HepG2 (cell line): ENCODE measurements at regions not wholly inside any gene's neighbourhood (a gene's known extent, or its start where the extent isn't known, plus 50 kb on each side); places are given as distances from the start of the nearest gene placed in this dataset.

Experiments
- ATAC-seq: fragments of 200-7000 bp; cut with Tn5 transposase; 3 replicates; pipeline ENCODE4 v1.9.1; 2020; ENCODE audit warnings: mild to moderate bottlenecking, moderate library complexity
- BruUV-seq: library from RNA; stranded (reverse); fragments of 400-500 nt; replicated peaks from 2 replicates; lab custom pipeline; 2021; lab: Mats Ljungman, UMichigan
- CTCF ChIA-PET: fragments of 300-600 bp; formaldehyde crosslinking; extraction: SDS; loops from one replicate; lab custom pipeline; 2021; ENCODE audit warnings: low total read pairs, inconsistent platforms, low intra/inter-chr PET ratio; lab: Yijun Ruan, JAX
- POLR2A ChIA-PET: fragments of 350-600 bp; sonication (Branson Sonifier 250); formaldehyde crosslinking; loops from one replicate; lab custom pipeline; 2020; ENCODE audit warnings: antibody characterized with exemption, inconsistent platforms; lab: Yijun Ruan, JAX
- DNase-seq: peaks from one replicate; pipeline ENCODE4 v3.0.0-alpha.2; 2015; ENCODE audit warnings: low spot score
- FAIRE-seq: peaks from 3 replicates; lab custom pipeline; 2011; peaks lifted over from hg19 to GRCh38; lab: Jason Lieb, UNC
- H2AFZ ChIP-seq: one replicate; pipeline ENCODE4 v1.6.1; 2011; ENCODE audit warnings: low read length, inconsistent platforms
- H3K27ac ChIP-seq: fragments of 300-600 bp; 3 replicates; pipeline ENCODE4 v1.8.0; 2011; ENCODE audit warnings: mixed run types, mild to moderate bottlenecking, mixed read lengths, low read length, inconsistent platforms; ENCODE audit not compliant: insufficient read depth; ENCODE audit errors: extremely low read length
- H3K27me3 ChIP-seq, 2 experiments: fragments of 200-600 bp in 1 of 2; 2 replicates in 1 of 2; 3 replicates in 1 of 2; pipeline versions ENCODE4 v1.6.0 to v1.8.0; 2011; ENCODE audit warnings: low read length in 2 of 2, mild to moderate bottlenecking in 2 of 2, moderate library complexity in 2 of 2, inconsistent platforms in 1 of 2; ENCODE audit not compliant: insufficient read depth in 2 of 2, control insufficient read depth in 1 of 2
- H3K36me3 ChIP-seq, 2 experiments: fragments of 200-600 bp in 1 of 2; replicated peaks in 1 of 2; 2 replicates in 1 of 2; 3 replicates in 1 of 2; pipeline versions ENCODE4 v1.5.1 to v1.8.0; 2011; ENCODE audit warnings: low read length in 2 of 2, inconsistent platforms in 1 of 2; ENCODE audit not compliant: insufficient read depth in 2 of 2, control insufficient read depth in 1 of 2
- H3K4me1 ChIP-seq: 2 replicates; pipeline ENCODE4 v1.5.1; 2012; ENCODE audit warnings: low read length, inconsistent platforms; ENCODE audit not compliant: insufficient read depth
- H3K4me2 ChIP-seq: 2 replicates; pipeline ENCODE4 v1.6.0; 2011; ENCODE audit warnings: low read depth, low read length, inconsistent platforms
- H3K4me3 ChIP-seq, 3 experiments: fragments of 200-600 bp in 1 of 3; sonication (generic), shearing (Covaris generic) in 1 of 3; replicated peaks in 1 of 3; 2 replicates each; pipeline ENCODE4 v1.5.1; 2011 to 2016; ENCODE audit warnings: low read length in 3 of 3, inconsistent platforms in 2 of 3, low read depth in 2 of 3, mild to moderate bottlenecking in 2 of 3, control low read depth in 1 of 3, mixed read lengths in 1 of 3; ENCODE audit not compliant: insufficient read depth in 1 of 3
- H3K79me2 ChIP-seq: one replicate; pipeline ENCODE4 v1.6.1; 2011; ENCODE audit warnings: low read length, inconsistent platforms; ENCODE audit not compliant: insufficient read depth
- H3K9ac ChIP-seq: 2 replicates; pipeline ENCODE4 v1.6.0; 2011; ENCODE audit warnings: mild to moderate bottlenecking, low read depth, low read length, inconsistent platforms; ENCODE audit not compliant: insufficient read depth
- H3K9me3 ChIP-seq: 2 replicates; pipeline ENCODE4 v1.5.1; 2012; ENCODE audit warnings: mild to moderate bottlenecking, low read length
- H4K20me1 ChIP-seq: 2 replicates; pipeline ENCODE4 v1.6.0; 2011; ENCODE audit warnings: inconsistent platforms, mild to moderate bottlenecking, low read length, moderate library complexity; ENCODE audit not compliant: insufficient read depth
- CREB1 ChIP-seq, 2 experiments: fragments of 450-650 bp in 1 of 2; IDR thresholded peaks; 2 replicates each; pipeline ENCODE4 v1.6.1; 2016 to 2017; ENCODE audit warnings: control low read depth in 1 of 2, mild to moderate bottlenecking in 1 of 2, missing compliant biosample characterization in 1 of 2, missing genetic modification characterization in 1 of 2
- GZF1 ChIP-seq: sonication (generic); formaldehyde crosslinking; IDR thresholded peaks from 2 replicates; pipeline ENCODE4 v1.5.1; 2020; ENCODE audit warnings: mild to moderate bottlenecking, missing genetic modification reagents
- KDM3A ChIP-seq: IDR thresholded peaks from 2 replicates; pipeline ENCODE4 v1.6.1; 2018; ENCODE audit warnings: low read depth, missing compliant biosample characterization
- MAZ ChIP-seq, 2 experiments: sonication (generic) in 1 of 2; formaldehyde crosslinking in 1 of 2; IDR thresholded peaks; 2 replicates each; pipeline versions ENCODE4 v1.5.0 to v1.6.1; 2012 to 2020; ENCODE audit warnings: low read depth in 2 of 2, mild to moderate bottlenecking in 2 of 2, borderline replicate concordance in 1 of 2, improper control_type of control experiment in 1 of 2, low read length in 1 of 2, missing genetic modification reagents in 1 of 2, moderate library complexity in 1 of 2
- PHF21A ChIP-seq: sonication (generic); formaldehyde crosslinking; IDR thresholded peaks from 2 replicates; pipeline ENCODE4 v1.5.0; 2020; ENCODE audit warnings: mild to moderate bottlenecking, missing genetic modification reagents
- RAD51 ChIP-seq: fragments of 450-650 bp; IDR thresholded peaks from 2 replicates; pipeline ENCODE4 v1.6.1; 2016; ENCODE audit warnings: borderline replicate concordance
- SNRNP70 ChIP-seq: fragments of 200-400 bp; formaldehyde crosslinking; IDR thresholded peaks from 2 replicates; pipeline ENCODE4 v1.6.1; 2017; ENCODE audit warnings: mild to moderate bottlenecking, low read depth, low read length, moderate library complexity
- TCF7 ChIP-seq: sonication (generic); IDR thresholded peaks from 2 replicates; pipeline ENCODE4 v1.6.1; 2016; ENCODE audit warnings: antibody characterized with exemption, low read depth
- ZNF383 ChIP-seq: sonication (generic); formaldehyde crosslinking; IDR thresholded peaks from 2 replicates; pipeline ENCODE4 v1.4.0; 2020; ENCODE audit warnings: missing genetic modification reagents, mild to moderate bottlenecking, borderline replicate concordance
- ZNF451 ChIP-seq: sonication (generic); formaldehyde crosslinking; IDR thresholded peaks from 2 replicates; pipeline ENCODE4 v1.5.0; 2020; ENCODE audit warnings: mild to moderate bottlenecking, missing genetic modification reagents
- ZNF550 ChIP-seq: sonication (generic); formaldehyde crosslinking; IDR thresholded peaks from 2 replicates; pipeline ENCODE4 v1.4.0; 2020; ENCODE audit warnings: mild to moderate bottlenecking, missing genetic modification reagents, borderline replicate concordance
- ZNF589 ChIP-seq: sonication (generic); formaldehyde crosslinking; conservative IDR thresholded peaks from 2 replicates; pipeline ENCODE4 v1.8.0; 2022; ENCODE audit warnings: mild to moderate bottlenecking, moderate library complexity, missing genetic modification reagents
- WGBS: methylation state at CpG from one replicate; pipeline ENCODE4 v1.1.6; 2017; ENCODE audit warnings: low lambda C conversion rate; 5-methylcytosine and 5-hydroxymethylcytosine counted together
- in situ Hi-C: cut with HindIII; loops from 2 replicates; pipeline ENCODE4 v1.10.0; 2017; ENCODE audit warnings: low pct_unique_long_range_greater_than_20kb; ENCODE audit not compliant: extremely low pct_ligation_motif_present
- intact Hi-C: fragments of 100-400 bp; cut with micrococcal nuclease; formaldehyde crosslinking; loops from one replicate; pipeline ENCODE4 v1.10.0; 2022; ENCODE audit not compliant: unreplicated experiment
- TF ChIP-seq, protein P1 (sequence below): sonication (generic); formaldehyde crosslinking; IDR thresholded peaks from 2 replicates; pipeline ENCODE4 v1.8.0; 2022; ENCODE audit warnings: missing genetic modification reagents, low read depth, mild to moderate bottlenecking, borderline replicate concordance
- TF ChIP-seq, protein P2 (sequence below): sonication (generic); formaldehyde crosslinking; IDR thresholded peaks from 2 replicates; pipeline ENCODE4 v1.4.0; 2020; ENCODE audit warnings: missing genetic modification reagents
- TF ChIP-seq, protein P3 (sequence below): sonication (generic); formaldehyde crosslinking; IDR thresholded peaks from 2 replicates; pipeline ENCODE4 v1.9.0; 2021; ENCODE audit warnings: missing genetic modification reagents, borderline replicate concordance

DNA sequence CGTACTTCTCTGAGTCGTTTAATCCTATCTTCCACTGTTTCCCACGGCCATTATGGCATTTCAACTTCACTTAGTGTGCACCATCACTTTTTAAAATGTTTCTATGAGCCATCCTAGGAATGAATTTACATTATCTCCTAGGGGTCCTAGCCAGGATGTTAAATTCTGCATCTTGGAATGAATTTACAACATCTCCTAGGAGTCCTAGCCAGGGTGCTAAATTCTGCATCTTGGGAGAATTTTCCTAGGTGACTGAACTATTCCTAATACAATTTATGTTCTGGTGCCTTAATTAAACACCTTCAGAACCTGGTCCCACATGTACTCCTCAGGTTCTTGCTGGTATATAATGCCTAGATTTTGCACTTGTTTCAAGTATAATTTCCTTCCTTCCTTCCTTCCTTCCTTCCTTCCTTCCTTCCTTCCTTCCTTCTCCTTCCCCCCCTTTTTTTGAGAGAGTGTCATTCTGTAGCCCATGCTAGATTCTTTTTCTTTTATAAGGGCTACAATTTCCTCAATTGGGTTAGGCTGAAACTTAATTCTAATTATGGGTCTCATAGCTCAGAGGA is 72.1 kb downstream of the TBR1 start:
- no TSS peak for BruUV-seq
- POLR2A ChIA-PET: no interaction called here
- DNase-seq (no peak), ATAC-seq (no peak), FAIRE-seq (no peak)
- Histone ChIP-seq H3K9ac (no peak overlapping the region), H3K4me2 (no peak overlapping the region), H3K4me3 (no peak overlapping the region), H3K79me2 (no peaks in the 10 kb centered on the region), H2AFZ (no peak overlapping the region), H3K27ac (no peak overlapping the region), H3K36me3 (no peaks in the 10 kb centered on the region), H3K4me1 (no peaks in the 10 kb centered on the region), H3K27me3 (peaks cover 0 to 4% of the 10 kb centered on the region in 2 experiments; a peak in 1 of 5 replicates), H3K9me3 (no peaks in the 10 kb centered on the region), H4K20me1 (no peaks in the 10 kb centered on the region)
- intact Hi-C loops (no loop called here), in situ Hi-C loops (no loop called here)
- WGBS: 22% methylated on average over 3 of the region's 3 CpGs
- CTCF ChIA-PET: no interaction called here
- TF ChIP-seq PHF21A (CRISPR knock-in tag) (no peak), KDM3A (no peak), ZNF550 (no peak), ZNF589 (CRISPR knock-in tag) (no peak), ZNF383 (CRISPR knock-in tag) (no peak), ZNF451 (CRISPR knock-in tag) (no peak), SNRNP70 (no peak), CREB1 (IDR thresholded peaks at IDR 0.05) (no peak), CREB1 (CRISPR knock-in tag; IDR thresholded peaks at IDR 0.05) (no peak), GZF1 (CRISPR knock-in tag) (no peak), TCF7 (no peak), MAZ (IDR thresholded peaks at IDR 0.05; ENCODE audit: borderline replicate concordance, low read depth, low read length) (no peak), MAZ (CRISPR knock-in tag; IDR thresholded peaks at IDR 0.05; ENCODE audit: low read depth) (no peak), RAD51 (no peak)
- TF ChIP-seq, protein P1, sequence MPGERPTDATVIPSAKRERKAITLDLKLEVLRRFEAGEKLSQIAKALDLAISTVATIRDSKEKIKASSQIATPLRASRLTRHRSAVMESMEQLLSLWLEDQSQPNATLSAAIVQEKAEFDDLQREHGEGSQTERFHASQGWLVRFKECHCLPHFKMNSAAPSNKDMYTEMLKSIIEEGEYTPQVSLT: no peak
- TF ChIP-seq, protein P2, sequence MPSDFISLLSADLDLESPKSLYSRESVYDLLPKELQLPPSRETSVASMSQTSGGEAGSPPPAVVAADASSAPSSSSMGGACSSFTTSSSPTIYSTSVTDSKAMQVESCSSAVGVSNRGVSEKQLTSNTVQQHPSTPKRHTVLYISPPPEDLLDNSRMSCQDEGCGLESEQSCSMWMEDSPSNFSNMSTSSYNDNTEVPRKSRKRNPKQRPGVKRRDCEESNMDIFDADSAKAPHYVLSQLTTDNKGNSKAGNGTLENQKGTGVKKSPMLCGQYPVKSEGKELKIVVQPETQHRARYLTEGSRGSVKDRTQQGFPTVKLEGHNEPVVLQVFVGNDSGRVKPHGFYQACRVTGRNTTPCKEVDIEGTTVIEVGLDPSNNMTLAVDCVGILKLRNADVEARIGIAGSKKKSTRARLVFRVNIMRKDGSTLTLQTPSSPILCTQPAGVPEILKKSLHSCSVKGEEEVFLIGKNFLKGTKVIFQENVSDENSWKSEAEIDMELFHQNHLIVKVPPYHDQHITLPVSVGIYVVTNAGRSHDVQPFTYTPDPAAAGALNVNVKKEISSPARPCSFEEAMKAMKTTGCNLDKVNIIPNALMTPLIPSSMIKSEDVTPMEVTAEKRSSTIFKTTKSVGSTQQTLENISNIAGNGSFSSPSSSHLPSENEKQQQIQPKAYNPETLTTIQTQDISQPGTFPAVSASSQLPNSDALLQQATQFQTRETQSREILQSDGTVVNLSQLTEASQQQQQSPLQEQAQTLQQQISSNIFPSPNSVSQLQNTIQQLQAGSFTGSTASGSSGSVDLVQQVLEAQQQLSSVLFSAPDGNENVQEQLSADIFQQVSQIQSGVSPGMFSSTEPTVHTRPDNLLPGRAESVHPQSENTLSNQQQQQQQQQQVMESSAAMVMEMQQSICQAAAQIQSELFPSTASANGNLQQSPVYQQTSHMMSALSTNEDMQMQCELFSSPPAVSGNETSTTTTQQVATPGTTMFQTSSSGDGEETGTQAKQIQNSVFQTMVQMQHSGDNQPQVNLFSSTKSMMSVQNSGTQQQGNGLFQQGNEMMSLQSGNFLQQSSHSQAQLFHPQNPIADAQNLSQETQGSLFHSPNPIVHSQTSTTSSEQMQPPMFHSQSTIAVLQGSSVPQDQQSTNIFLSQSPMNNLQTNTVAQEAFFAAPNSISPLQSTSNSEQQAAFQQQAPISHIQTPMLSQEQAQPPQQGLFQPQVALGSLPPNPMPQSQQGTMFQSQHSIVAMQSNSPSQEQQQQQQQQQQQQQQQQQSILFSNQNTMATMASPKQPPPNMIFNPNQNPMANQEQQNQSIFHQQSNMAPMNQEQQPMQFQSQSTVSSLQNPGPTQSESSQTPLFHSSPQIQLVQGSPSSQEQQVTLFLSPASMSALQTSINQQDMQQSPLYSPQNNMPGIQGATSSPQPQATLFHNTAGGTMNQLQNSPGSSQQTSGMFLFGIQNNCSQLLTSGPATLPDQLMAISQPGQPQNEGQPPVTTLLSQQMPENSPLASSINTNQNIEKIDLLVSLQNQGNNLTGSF (CRISPR knock-in tag): no peak
- TF ChIP-seq, protein P3, sequence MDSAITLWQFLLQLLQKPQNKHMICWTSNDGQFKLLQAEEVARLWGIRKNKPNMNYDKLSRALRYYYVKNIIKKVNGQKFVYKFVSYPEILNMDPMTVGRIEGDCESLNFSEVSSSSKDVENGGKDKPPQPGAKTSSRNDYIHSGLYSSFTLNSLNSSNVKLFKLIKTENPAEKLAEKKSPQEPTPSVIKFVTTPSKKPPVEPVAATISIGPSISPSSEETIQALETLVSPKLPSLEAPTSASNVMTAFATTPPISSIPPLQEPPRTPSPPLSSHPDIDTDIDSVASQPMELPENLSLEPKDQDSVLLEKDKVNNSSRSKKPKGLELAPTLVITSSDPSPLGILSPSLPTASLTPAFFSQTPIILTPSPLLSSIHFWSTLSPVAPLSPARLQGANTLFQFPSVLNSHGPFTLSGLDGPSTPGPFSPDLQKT (CRISPR knock-in tag): no peak
